Stomach (tissue), 8 donors: ENCODE measurements at regions not wholly inside any gene's neighbourhood (a gene's known extent, or its start where the extent isn't known, plus 50 kb on each side); places are given as distances from the start of the nearest gene placed in this dataset.
A peak's percentile ranks its signal among the peaks of the same experiment; 100 is the strongest.

Source experiments
- DNase-seq, 2 donors: peaks; one replicate each; pipeline versions ENCODE4 v3.0.0 to v3.0.0-alpha.2; 2013 to 2019
- H3K27ac ChIP-seq, 5 donors: fragments of 200-600 bp in 4 of 5; sonication (generic) in 4 of 5; one replicate each; pipeline ENCODE4 v1.5.1; 2013 to 2019; ENCODE audit warnings: mild to moderate bottlenecking in 1 of 5, moderate library complexity in 1 of 5
- H3K27me3 ChIP-seq, 3 donors: fragments of 200-600 bp; sonication (generic); one replicate each; pipeline ENCODE4 v1.5.1; 2017 to 2019; ENCODE audit warnings: mixed run types in 1 of 3
- H3K36me3 ChIP-seq, 4 donors: fragments of 200-600 bp; sonication (generic); 1 replicate in 3 of 4; 2 replicates in 1 of 4; pipeline ENCODE4 v1.5.1; 2016 to 2019
- H3K4me1 ChIP-seq, 4 donors: fragments of 200-600 bp; sonication (generic); one replicate each; pipeline ENCODE4 v1.5.1; 2016 to 2019
- H3K4me3 ChIP-seq, 4 donors: fragments of 200-600 bp; sonication (generic) in 3 of 4; one replicate each; pipeline ENCODE4 v1.5.1; 2016 to 2019; ENCODE audit warnings: mild to moderate bottlenecking in 1 of 4
- H3K9me3 ChIP-seq, 4 donors: fragments of 200-600 bp; sonication (generic); one replicate each; pipeline ENCODE4 v1.5.1; 2016 to 2019
- EP300 ChIP-seq: sonication (generic); formaldehyde crosslinking; IDR thresholded peaks from one replicate; pipeline ENCODE4 v1.6.1; 2017; ENCODE audit warnings: antibody characterized with exemption
- POLR2A ChIP-seq, 4 donors: fragments of 450-650 bp; IDR thresholded peaks; one replicate each; pipeline ENCODE4 v1.6.1; 2016; ENCODE audit warnings: antibody characterized with exemption in 4 of 4, control low read depth in 2 of 4, mild to moderate bottlenecking in 1 of 4, moderate library complexity in 1 of 4
- POLR2AphosphoS5 ChIP-seq, 3 donors: sonication (generic); formaldehyde crosslinking; IDR thresholded peaks; one replicate each; pipeline ENCODE4 v1.6.1; 2016; ENCODE audit warnings: antibody characterized with exemption in 3 of 3
- WGBS, 5 donors: extraction: QIAGEN DNeasy Blood & Tissue Kit in 3 of 5; methylation state at CpG; one replicate each; pipeline versions ENCODE4 v1.1.5 to v1.1.7; 2013 to 2018; 5-methylcytosine and 5-hydroxymethylcytosine counted together
- intact Hi-C: fragments of 100-400 bp; cut with DNase I; formaldehyde crosslinking; loops from one replicate; pipeline ENCODE4 v1.15.1; 2023; ENCODE audit warnings: low total_unique reads
- TF ChIP-seq, protein P1 (sequence below), 7 experiments: fragments of 450-650 bp in 4 of 7; fragments of 200-600 bp in 3 of 7; sonication (generic) in 3 of 7; IDR thresholded peaks; one replicate each; pipeline ENCODE4 v1.5.1; 2016 to 2019; ENCODE audit warnings: antibody characterized with exemption in 7 of 7, control low read depth in 2 of 7, mild to moderate bottlenecking in 1 of 7
- donor health status: healthy with polysubstance abuse.
- donor health status: Bipolar disorder and iron deficiency.
- donor health status: healthy.

- Histone ChIP-seq H3K27me3 (peaks cover 0 to 17% (median 0%) of the 10 kb centered on the region in 3 donors), H3K4me1 (peaks cover 0 to 19% (median 3%) of the 10 kb centered on the region in 4 donors), H3K9me3 (no peaks in the 10 kb centered on the region), H3K4me3 (no peak overlapping the region), H3K36me3 (no peaks in the 10 kb centered on the region), H3K27ac (peak overlapping the region in 4 of 5 donors; percentile 29 to 65 (median 54))
- intact Hi-C loops = no loop called here
- TF ChIP-seq POLR2AphosphoS5 (IDR thresholded peaks at IDR 0.05) = no peak
- no peak for TF ChIP-seq EP300
- no peak for TF ChIP-seq POLR2A (IDR thresholded peaks at IDR 0.05)
- TF ChIP-seq, protein P1, sequence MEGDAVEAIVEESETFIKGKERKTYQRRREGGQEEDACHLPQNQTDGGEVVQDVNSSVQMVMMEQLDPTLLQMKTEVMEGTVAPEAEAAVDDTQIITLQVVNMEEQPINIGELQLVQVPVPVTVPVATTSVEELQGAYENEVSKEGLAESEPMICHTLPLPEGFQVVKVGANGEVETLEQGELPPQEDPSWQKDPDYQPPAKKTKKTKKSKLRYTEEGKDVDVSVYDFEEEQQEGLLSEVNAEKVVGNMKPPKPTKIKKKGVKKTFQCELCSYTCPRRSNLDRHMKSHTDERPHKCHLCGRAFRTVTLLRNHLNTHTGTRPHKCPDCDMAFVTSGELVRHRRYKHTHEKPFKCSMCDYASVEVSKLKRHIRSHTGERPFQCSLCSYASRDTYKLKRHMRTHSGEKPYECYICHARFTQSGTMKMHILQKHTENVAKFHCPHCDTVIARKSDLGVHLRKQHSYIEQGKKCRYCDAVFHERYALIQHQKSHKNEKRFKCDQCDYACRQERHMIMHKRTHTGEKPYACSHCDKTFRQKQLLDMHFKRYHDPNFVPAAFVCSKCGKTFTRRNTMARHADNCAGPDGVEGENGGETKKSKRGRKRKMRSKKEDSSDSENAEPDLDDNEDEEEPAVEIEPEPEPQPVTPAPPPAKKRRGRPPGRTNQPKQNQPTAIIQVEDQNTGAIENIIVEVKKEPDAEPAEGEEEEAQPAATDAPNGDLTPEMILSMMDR (IDR thresholded peaks at IDR 0.05) = no peak
- 19 to 32% (median 29%) methylated on average over 8 of the region's 8 CpGs for WGBS, 5 donors
- DNase-seq = peak in 1 of 2 donors; percentile 89
Observed at GRCh38 chr18:49668574-49669275, 106.9 kb downstream of the LIPG start.

DNA sequence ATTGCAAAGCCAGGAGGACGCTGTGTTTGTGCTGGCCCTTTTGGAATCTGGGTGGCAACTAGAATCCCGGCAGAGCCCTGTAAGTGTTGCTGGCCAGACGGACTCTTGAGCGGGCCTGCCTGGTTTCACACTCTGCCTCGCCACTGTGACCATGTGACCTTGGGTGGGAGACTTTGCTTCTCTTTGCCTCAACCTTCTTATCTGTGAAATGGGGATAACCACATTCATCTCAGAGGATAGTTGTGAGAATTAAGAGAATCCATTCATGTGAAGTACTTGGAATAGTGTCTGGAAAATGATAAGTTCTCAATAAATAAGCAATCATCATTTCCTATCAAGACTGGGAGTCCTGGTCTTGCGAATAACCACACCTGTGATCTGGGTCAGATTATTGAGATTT is 105.6 kb downstream of the LIPG start:
- Histone ChIP-seq H3K9me3 (no peaks in the 10 kb centered on the region), H3K27ac (no peak overlapping the region), H3K4me3 (no peak overlapping the region), H3K4me1 (peaks cover 0 to 19% (median 3%) of the 10 kb centered on the region in 4 donors), H3K36me3 (no peaks in the 10 kb centered on the region), H3K27me3 (peaks cover 0 to 17% (median 0%) of the 10 kb centered on the region in 3 donors)
- intact Hi-C loops = no loop called here
- WGBS, 5 donors = 68 to 85% (median 72%) methylated on average over 6 of the region's 6 CpGs
- no peak for DNase-seq
- TF ChIP-seq POLR2A (IDR thresholded peaks at IDR 0.05) (no peak), POLR2AphosphoS5 (IDR thresholded peaks at IDR 0.05) (no peak), EP300 (no peak)
- TF ChIP-seq, protein P1 (IDR thresholded peaks at IDR 0.05) = no peak

DNA sequence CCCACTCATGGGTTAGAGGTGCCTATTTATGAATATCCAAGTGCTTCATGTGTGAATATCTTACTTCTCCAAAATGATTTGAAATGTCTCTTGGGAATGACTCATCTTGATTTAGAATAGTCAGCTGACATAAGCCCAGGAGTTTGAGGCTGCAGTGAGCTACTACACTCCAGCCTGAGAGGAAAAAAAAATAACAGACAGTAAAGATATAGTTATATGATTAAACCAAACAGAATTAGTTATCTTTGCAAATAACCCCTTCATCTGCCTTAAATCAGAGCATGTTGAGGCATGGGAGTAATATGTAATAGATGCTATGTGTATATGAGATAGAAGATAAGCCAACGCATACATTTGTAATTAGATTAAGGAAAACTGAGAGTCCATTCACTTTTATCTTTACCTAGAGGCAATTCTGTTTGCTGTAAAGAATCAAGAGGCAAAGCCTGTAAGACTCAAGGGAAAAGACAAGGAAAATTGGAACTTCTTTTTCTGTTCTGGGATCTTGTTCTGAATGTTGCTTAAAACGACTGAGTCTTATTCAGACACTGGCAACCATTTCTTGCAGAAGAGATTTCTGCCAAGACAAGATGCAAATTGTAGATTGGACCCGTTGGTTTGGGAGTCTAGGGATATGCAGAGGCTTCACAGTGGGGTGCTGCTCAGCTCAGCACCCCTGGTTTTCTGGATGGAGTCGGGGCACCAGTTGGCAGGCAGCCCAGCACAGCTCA is 104.4 kb downstream of the LIPG start:
- H3K27ac ChIP-seq = no peak overlapping the region
- H3K4me1 ChIP-seq = peaks cover 0 to 19% (median 3%) of the 10 kb centered on the region in 4 donors
- peaks cover 0 to 17% (median 0%) of the 10 kb centered on the region in 3 donors for H3K27me3 ChIP-seq
- 35 to 43% (median 39%) methylated on average over 4 of the region's 4 CpGs for WGBS, 5 donors
- intact Hi-C loops = no loop called here
- no peak overlapping the region for H3K4me3 ChIP-seq
- no peaks in the 10 kb centered on the region for H3K36me3 ChIP-seq
- no peaks in the 10 kb centered on the region for H3K9me3 ChIP-seq
- DNase-seq = no peak
- TF ChIP-seq EP300 = no peak
- no peak for TF ChIP-seq POLR2A (IDR thresholded peaks at IDR 0.05)
- TF ChIP-seq POLR2AphosphoS5 (IDR thresholded peaks at IDR 0.05) = no peak
- TF ChIP-seq, protein P1 (IDR thresholded peaks at IDR 0.05) = no peak

DNA sequence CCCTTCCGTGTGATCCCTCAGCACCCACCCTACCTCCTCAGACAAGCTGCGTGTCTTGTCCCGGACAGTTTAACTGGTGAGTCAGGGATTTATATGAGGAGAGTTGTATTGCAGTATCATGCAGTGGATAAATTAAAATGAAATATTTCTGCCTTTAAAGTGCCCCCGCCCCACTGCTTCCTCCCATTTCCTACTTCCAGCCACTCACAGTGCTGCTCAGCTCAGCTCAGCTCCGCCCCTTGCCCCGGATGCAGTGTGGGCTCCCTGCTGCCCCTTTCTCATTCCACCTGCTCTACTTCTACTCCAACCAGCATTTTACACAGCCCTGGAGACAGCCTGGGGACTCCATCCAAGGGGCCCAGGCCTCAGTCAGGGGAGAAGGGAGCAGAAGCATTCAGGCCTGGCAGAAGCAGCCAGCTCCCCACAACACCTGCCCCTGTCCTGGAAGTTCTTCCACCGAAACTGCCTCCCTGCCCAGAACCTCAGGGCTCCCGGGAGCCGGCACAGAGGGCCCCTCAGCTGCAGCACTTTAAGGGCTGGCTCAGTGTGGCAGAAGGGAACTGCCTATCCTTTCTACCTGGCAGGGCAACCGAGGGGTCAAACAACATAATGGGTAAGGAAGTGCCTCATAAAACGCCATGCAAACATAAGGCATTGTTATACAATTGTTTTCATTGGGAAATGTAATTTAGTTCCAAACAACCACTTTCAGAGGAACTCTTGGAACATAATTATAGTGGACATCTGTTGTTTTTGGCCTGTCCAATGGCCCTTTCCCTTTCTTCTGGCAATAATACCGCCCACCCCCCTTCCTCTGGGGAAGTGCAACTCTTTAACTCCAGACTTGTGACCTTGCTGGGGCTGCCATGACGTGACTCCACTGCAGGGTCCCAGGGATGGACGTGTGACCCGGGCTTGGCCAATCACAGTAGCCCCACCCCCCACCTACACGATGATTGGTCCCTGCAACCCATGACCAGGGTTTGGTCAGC is 102.3 kb downstream of the LIPG start:
- H3K4me1 ChIP-seq = peaks cover 0 to 19% (median 3%) of the 10 kb centered on the region in 4 donors
- intact Hi-C loops = no loop called here
- DNase-seq = peak in 1 of 2 donors; percentile 79
- no peaks in the 10 kb centered on the region for H3K36me3 ChIP-seq
- no peak for TF ChIP-seq POLR2AphosphoS5 (IDR thresholded peaks at IDR 0.05)
- H3K27ac ChIP-seq = peak overlapping the region in 4 of 5 donors; percentile 1 to 62 (median 55)
- H3K4me3 ChIP-seq = no peak overlapping the region
- WGBS, 5 donors = 63 to 77% (median 70%) methylated on average over 16 of the region's 16 CpGs
- H3K9me3 ChIP-seq = no peaks in the 10 kb centered on the region
- peaks cover 0 to 14% (median 0%) of the 10 kb centered on the region in 3 donors for H3K27me3 ChIP-seq
